ENCODE measurements at regions not wholly inside any gene's neighbourhood (a gene's known extent, or its start where the extent isn't known, plus 50 kb on each side); places are given as distances from the start of the nearest gene placed in this dataset.

GRCh38 chr18:45165871-45166270 lies 449.4 kb upstream of the SLC14A2 start:
- no peak for TF ChIP-seq CTCF (IDR thresholded peaks at IDR 0.05)
- TF ChIP-seq POLR2A (IDR thresholded peaks at IDR 0.05), result no peak
